ENCODE measurements at regions not wholly inside any gene's neighbourhood (a gene's known extent, or its start where the extent isn't known, plus 50 kb on each side); places are given as distances from the start of the nearest gene placed in this dataset.
A peak's percentile ranks its signal among the peaks of the same experiment; 100 is the strongest.

DNA sequence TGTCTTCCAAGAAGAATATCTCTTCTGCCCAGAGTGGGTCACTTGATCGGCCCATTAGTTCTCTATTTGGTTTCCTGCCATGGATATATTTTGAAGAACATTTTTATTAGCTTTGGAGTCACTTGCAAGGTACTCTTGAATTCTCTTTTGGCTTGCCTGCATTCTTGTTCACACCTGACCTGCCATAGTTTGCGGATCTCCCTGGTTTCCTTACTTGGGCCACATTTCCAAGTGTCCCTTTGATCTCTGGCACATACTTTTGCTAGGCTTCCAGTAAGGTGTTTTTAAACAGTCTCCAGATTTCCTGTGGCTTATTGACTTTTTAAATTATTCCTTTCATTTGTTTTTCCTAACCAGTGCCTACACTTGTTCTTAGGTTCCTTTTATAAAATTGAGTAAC is 488.5 kb upstream of the MDFIC2 start:
- Histone ChIP-seq H3K9me1 (replicated peaks; ENCODE audit: control insufficient read depth, extremely low read depth, insufficient read depth, low read length) (no peaks in the 10 kb centered on the region), H3K9me3 (replicated peaks; ENCODE audit: control insufficient read depth, insufficient read depth, low read length) (no peaks in the 10 kb centered on the region), H3K4me1 (ENCODE audit: control insufficient read depth, extremely low read depth, insufficient read depth, low read length) (no peaks in the 10 kb centered on the region), H3K27me3 (ENCODE audit: control insufficient read depth in 2 of 2, insufficient read depth in 2 of 2, low read length in 2 of 2) (no peaks in the 10 kb centered on the region), H4K20me1 (replicated peaks; ENCODE audit: control insufficient read depth, extremely low read depth, insufficient read depth, low read length) (no peaks in the 10 kb centered on the region), H3K36me3 (ENCODE audit: control insufficient read depth in 2 of 2, extremely low read depth in 1 of 2, insufficient read depth in 2 of 2, low read length in 2 of 2) (no peaks in the 10 kb centered on the region), H2AFZ (ENCODE audit: low read depth, low read length) (no peak overlapping the region), H3K79me2 (ENCODE audit: control insufficient read depth, insufficient read depth, low read length) (no peaks in the 10 kb centered on the region), H3K4me2 (ENCODE audit: insufficient read depth, low read length) (no peak overlapping the region), H3K27ac (ENCODE audit: insufficient read depth, low read depth, low read length) (no peak overlapping the region), H3K9ac (replicated peaks; ENCODE audit: extremely low read depth, insufficient read depth, low read length) (no peak overlapping the region), H3K4me3 (replicated peaks in 1 of 3; ENCODE audit: insufficient read depth in 1 of 3, low read depth in 1 of 3, low read length in 3 of 3) (no peak overlapping the region)
- ChIA-PET POLR2A (no interaction called here), CTCF (no interaction called here)
- dilution Hi-C loops (cut with MboI; ENCODE audit: extremely low pct_ligation_motif_present, low sequenced_read_pairs) (no loop called here), intact Hi-C loops (cut with micrococcal nuclease) (no loop called here)
- FAIRE-seq (no peak), DNase-seq (ENCODE audit: low read depth, low spot score) (peak; percentile 22)
- BruUV-seq (replicated peaks): no TSS peak
- TF ChIP-seq JUN (IDR thresholded peaks at IDR 0.05; ENCODE audit: borderline replicate concordance, insufficient read depth, insufficient read length, low read depth): no peak
- TF ChIP-seq POLR2AphosphoS5 (IDR thresholded peaks at IDR 0.05; ENCODE audit: insufficient read depth, low read depth, low read length): no peak
- TF ChIP-seq CTCF (IDR thresholded peaks at IDR 0.05; ENCODE audit: extremely low read depth in 1 of 2, insufficient read depth in 1 of 2, low read depth in 1 of 2, low read length in 2 of 2): no peak
- TF ChIP-seq MAX (IDR thresholded peaks at IDR 0.05; ENCODE audit: insufficient read depth, insufficient read length): no peak
- no peak for TF ChIP-seq FOS (IDR thresholded peaks at IDR 0.05; ENCODE audit: borderline replicate concordance, insufficient read depth, low read length)
- TF ChIP-seq EZH2 (IDR thresholded peaks at IDR 0.05; ENCODE audit: borderline replicate concordance, low read depth, low read length, severe bottlenecking): no peak
- no peak for TF ChIP-seq POLR2A (IDR thresholded peaks at IDR 0.05; ENCODE audit: low read depth, low read length)
- no peak for TF ChIP-seq MYC (IDR thresholded peaks at IDR 0.05; ENCODE audit: low read depth, low read length)
- no peak for TF ChIP-seq GATA2 (IDR thresholded peaks at IDR 0.05; ENCODE audit: insufficient read depth, insufficient read length, low read depth, low read length)

Data from endothelial cell of umbilical vein (primary cell).